ENCODE measurements at regions not wholly inside any gene's neighbourhood (a gene's known extent, or its start where the extent isn't known, plus 50 kb on each side); places are given as distances from the start of the nearest gene placed in this dataset.

DNA sequence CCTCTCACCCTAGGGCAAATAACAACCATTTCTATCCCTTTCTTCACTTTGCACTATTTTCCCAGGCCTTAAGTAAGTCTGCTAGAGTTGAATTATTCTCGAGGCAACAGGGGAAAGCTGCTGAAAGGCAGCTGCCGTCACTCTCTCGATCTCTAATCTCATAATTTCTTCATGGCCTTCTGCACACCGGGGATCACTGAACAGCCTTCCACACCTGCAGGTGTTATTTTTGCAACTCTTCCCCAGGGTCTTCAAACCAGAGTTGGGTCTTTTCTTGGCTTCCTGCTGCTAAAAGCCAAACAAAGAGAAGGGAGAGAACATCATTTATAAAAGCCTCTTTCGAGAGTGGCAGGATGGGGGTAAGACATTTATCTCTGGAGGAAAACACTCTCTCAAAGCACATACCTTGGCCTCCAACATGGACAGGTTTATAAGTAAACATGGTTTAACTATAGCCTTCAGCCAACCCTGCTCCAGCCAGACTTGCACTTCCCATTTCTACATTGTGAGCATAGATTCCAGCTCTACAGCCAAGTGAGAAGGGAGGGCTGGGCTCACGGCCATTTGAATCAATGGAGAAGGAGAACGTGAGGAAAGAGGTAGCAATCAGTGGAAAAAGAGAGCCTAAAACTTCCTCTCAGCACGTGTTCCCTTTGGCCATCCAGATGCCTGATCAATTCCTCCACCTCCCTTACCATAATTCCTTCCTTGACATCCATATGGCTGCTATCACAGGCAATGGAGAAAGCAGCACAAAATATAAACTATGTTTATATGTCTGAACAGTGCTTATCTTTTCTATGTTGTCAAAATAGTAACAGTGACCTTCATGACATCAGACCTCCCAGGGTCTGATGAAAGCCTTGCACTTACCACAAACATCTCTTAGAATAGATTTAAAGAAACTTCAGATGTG lies 464.9 kb downstream of the TLE1 start:
- no peaks in the 10 kb centered on the region for H3K4me1 ChIP-seq (ENCODE audit: low read depth)
- no peaks in the 10 kb centered on the region for H3K9me3 ChIP-seq
- no peak for TF ChIP-seq CTCF (IDR thresholded peaks at IDR 0.05)
- no peak for ATAC-seq
- H3K4me3 ChIP-seq = no peak overlapping the region
- H3K36me3 ChIP-seq (ENCODE audit: low read depth) = no peaks in the 10 kb centered on the region
- no peak for DNase-seq
- intact Hi-C loops (cut with DNase I, micrococcal nuclease) = no loop called here

DNA sequence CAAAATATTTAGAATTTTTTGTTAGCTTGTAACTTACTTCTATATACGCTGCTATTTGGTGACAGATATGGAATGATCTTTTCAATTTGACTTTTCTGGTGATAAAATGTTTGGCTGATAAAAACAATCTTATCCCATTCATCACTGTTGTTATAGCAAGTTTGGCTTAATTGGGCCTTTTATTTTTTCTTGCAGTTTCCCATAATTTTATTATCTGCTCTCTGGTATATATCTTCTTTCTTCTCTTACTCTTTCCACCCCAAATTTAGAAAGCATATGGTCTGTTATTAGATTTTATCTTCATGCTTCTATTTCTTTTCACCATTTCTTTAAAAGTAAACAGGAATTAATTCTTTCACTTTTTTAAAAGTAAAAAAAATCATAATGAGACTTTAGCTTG lies 474.4 kb downstream of the TLE1 start:
- no peaks in the 10 kb centered on the region for H3K36me3 ChIP-seq (ENCODE audit: low read depth)
- ATAC-seq (no peak), DNase-seq (no peak)
- no peak for TF ChIP-seq CTCF (IDR thresholded peaks at IDR 0.05)
- H3K4me1 ChIP-seq (ENCODE audit: low read depth) = no peaks in the 10 kb centered on the region
- intact Hi-C loops (cut with DNase I, micrococcal nuclease) = no loop called here
- no peak overlapping the region for H3K4me3 ChIP-seq
- H3K9me3 ChIP-seq = no peaks in the 10 kb centered on the region

GRCh38 chr9:81213456-81213855 lies 475.9 kb downstream of the TLE1 start:
- no peak overlapping the region for H3K4me3 ChIP-seq
- no peaks in the 10 kb centered on the region for H3K4me1 ChIP-seq (ENCODE audit: low read depth)
- no peak for DNase-seq
- intact Hi-C loops (cut with DNase I, micrococcal nuclease) = no loop called here
- ATAC-seq = no peak
- no peaks in the 10 kb centered on the region for H3K36me3 ChIP-seq (ENCODE audit: low read depth)
- H3K9me3 ChIP-seq = no peaks in the 10 kb centered on the region
- no peak for TF ChIP-seq CTCF (IDR thresholded peaks at IDR 0.05)

- Histone ChIP-seq H3K36me3 (ENCODE audit: low read depth) (no peaks in the 10 kb centered on the region), H3K4me3 (no peak overlapping the region), H3K9me3 (no peaks in the 10 kb centered on the region), H3K4me1 (ENCODE audit: low read depth) (no peaks in the 10 kb centered on the region)
- DNase-seq (no peak), ATAC-seq (no peak)
- TF ChIP-seq CTCF (IDR thresholded peaks at IDR 0.05) = no peak
- intact Hi-C loops (cut with DNase I, micrococcal nuclease) = no loop called here
These were observed 477.6 kb downstream of the TLE1 start for GRCh38 chr9:81211741-81212140.

DNA sequence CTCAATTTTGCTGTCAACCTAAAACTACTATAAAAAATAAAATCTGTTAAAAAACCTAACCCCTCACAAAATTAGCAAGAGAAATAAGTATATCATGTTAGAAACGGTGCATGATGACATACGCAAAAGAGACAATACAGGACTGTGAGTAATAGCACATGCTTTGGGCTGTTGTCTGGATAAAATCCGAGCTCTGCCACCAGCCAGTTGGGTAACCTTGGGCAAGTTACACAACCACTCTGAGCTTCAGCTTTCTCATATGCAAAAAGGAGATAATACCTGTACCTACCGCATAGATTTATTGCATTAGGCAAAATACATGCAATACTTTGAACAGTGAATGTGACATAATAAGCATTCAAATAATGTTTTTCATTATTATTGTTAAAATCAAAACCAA lies 481.7 kb downstream of the TLE1 start:
- Histone ChIP-seq H3K4me3 (no peak overlapping the region), H3K36me3 (ENCODE audit: low read depth) (no peaks in the 10 kb centered on the region), H3K9me3 (no peaks in the 10 kb centered on the region), H3K4me1 (ENCODE audit: low read depth) (no peaks in the 10 kb centered on the region)
- DNase-seq = no peak
- no peak for ATAC-seq
- intact Hi-C loops (cut with DNase I, micrococcal nuclease) = no loop called here
- no peak for TF ChIP-seq CTCF (IDR thresholded peaks at IDR 0.05)
